ENCODE measurements at regions not wholly inside any gene's neighbourhood (a gene's known extent, or its start where the extent isn't known, plus 50 kb on each side); places are given as distances from the start of the nearest gene placed in this dataset.

- ChIA-PET POLR2A (no interaction called here), CTCF (no interaction called here)
- Histone ChIP-seq H2AFZ (ENCODE audit: low read depth) (no peak overlapping the region), H3K36me3 (replicated peaks in 1 of 2; ENCODE audit: control insufficient read depth in 1 of 2, insufficient read depth in 2 of 2, low read length in 1 of 2) (no peaks in the 10 kb centered on the region), H3K4me3 (ENCODE audit: low read depth in 2 of 2, low read length in 1 of 2) (no peak overlapping the region), H3F3A (replicated peaks; ENCODE audit: insufficient read depth) (no peaks in the 10 kb centered on the region), H3K27ac (ENCODE audit: low read depth in 2 of 2, low read length in 1 of 2) (no peak overlapping the region), H3K4me2 (no peak overlapping the region), H3K79me2 (ENCODE audit: insufficient read depth) (no peaks in the 10 kb centered on the region), H3K4me1 (ENCODE audit: control insufficient read depth in 1 of 2, insufficient read depth in 2 of 2, low read depth in 1 of 2, low read length in 1 of 2) (no peaks in the 10 kb centered on the region; a peak in 1 of 4 replicates), H3K9me2 (no peaks in the 10 kb centered on the region), H3K9ac (no peak overlapping the region), H4K20me1 (ENCODE audit: insufficient read depth) (no peaks in the 10 kb centered on the region), H3K9me3 (no peaks in the 10 kb centered on the region), H3K27me3 (ENCODE audit: insufficient read depth) (no peaks in the 10 kb centered on the region)
- TF ChIP-seq CTCF (IDR thresholded peaks at IDR 0.05): no peak
- TF ChIP-seq EZH2phosphoT487 (IDR thresholded peaks at IDR 0.05; ENCODE audit: borderline replicate concordance, low read depth): no peak
- TF ChIP-seq MEF2A (IDR thresholded peaks at IDR 0.05; ENCODE audit: borderline replicate concordance, low read depth): no peak
- no peak for TF ChIP-seq RCOR1 (IDR thresholded peaks at IDR 0.05; ENCODE audit: low read length)
- TF ChIP-seq MXI1 (IDR thresholded peaks at IDR 0.05; ENCODE audit: low read depth, low read length): no peak
- no peak for TF ChIP-seq REST (IDR thresholded peaks at IDR 0.05; ENCODE audit: low read depth, low read length)
- no peak for TF ChIP-seq RAD21 (IDR thresholded peaks at IDR 0.05; ENCODE audit: low read length)
- TF ChIP-seq TAF1 (IDR thresholded peaks at IDR 0.05; ENCODE audit: borderline replicate concordance, low read depth, low read length): no peak
- no peak for TF ChIP-seq SMC3 (IDR thresholded peaks at IDR 0.05; ENCODE audit: low read depth, low read length)
- TF ChIP-seq GATA2 (CRISPR knock-in tag; IDR thresholded peaks at IDR 0.05): no peak
- no peak for TF ChIP-seq EP300 (IDR thresholded peaks at IDR 0.05; ENCODE audit: borderline replicate concordance in 1 of 2, low read depth in 1 of 2, low read length in 1 of 2)
- no peak for TF ChIP-seq FOXM1 (IDR thresholded peaks at IDR 0.05; ENCODE audit: low read depth)
- no peak for TF ChIP-seq MAX (IDR thresholded peaks at IDR 0.05; ENCODE audit: low read depth)
- no peak for TF ChIP-seq USF1 (IDR thresholded peaks at IDR 0.05; ENCODE audit: borderline replicate concordance, low read depth)
- no peak for TF ChIP-seq CHD2 (IDR thresholded peaks at IDR 0.05; ENCODE audit: low read length, partially characterized antibody)
- no peak for TF ChIP-seq ZBTB33 (IDR thresholded peaks at IDR 0.05; ENCODE audit: borderline replicate concordance, low read depth)
- no peak for TF ChIP-seq FOSL2 (IDR thresholded peaks at IDR 0.05; ENCODE audit: borderline replicate concordance, low read depth)
- TF ChIP-seq FOXJ3 (CRISPR knock-in tag; IDR thresholded peaks at IDR 0.05): no peak
- TF ChIP-seq RFX5 (IDR thresholded peaks at IDR 0.05; ENCODE audit: low read length): no peak
- TF ChIP-seq PBX3 (IDR thresholded peaks at IDR 0.05): no peak
- 58% methylated on average over 8 of the region's 8 CpGs for WGBS (ENCODE audit: low lambda C conversion rate)
- no peak for DNase-seq
These were observed 141.2 kb upstream of the KLHL1 start for GRCh38 chr13:70249332-70250064.
